ENCODE measurements at regions not wholly inside any gene's neighbourhood (a gene's known extent, or its start where the extent isn't known, plus 50 kb on each side); places are given as distances from the start of the nearest gene placed in this dataset.
A peak's percentile ranks its signal among the peaks of the same experiment; 100 is the strongest.

DNA sequence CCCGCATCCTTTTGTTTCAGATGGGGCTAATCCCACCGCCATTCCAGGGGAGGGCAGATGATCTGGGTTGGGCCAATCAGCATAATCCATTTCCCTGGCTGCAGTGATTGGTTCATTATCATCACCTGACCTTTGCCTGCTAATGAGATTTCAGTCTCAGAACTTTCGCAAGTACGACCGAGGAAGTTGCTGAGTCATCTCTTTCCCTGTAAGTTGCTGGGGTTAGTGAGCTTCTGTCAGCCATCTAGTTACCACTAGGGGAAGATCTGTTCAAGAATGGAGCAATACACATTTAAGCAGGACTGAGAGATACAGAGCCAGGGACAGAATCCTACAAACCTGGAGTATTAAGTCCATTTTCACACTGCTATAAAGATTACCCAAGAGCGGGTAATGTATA, 65.3 kb upstream of the NUDT7 start:
- no peaks in the 10 kb centered on the region for H3K36me3 ChIP-seq
- no peak overlapping the region for H3K27ac ChIP-seq
- no peaks in the 10 kb centered on the region for H3K4me1 ChIP-seq
- no peak for ATAC-seq
- intact Hi-C loops (cut with DNase I), result no loop called here
- H3K9me3 ChIP-seq, result peaks cover 0 to 2% of the 10 kb centered on the region in 2 donors
- no peak overlapping the region for H3K4me3 ChIP-seq
- no peak for DNase-seq
- TF ChIP-seq, protein P1, sequence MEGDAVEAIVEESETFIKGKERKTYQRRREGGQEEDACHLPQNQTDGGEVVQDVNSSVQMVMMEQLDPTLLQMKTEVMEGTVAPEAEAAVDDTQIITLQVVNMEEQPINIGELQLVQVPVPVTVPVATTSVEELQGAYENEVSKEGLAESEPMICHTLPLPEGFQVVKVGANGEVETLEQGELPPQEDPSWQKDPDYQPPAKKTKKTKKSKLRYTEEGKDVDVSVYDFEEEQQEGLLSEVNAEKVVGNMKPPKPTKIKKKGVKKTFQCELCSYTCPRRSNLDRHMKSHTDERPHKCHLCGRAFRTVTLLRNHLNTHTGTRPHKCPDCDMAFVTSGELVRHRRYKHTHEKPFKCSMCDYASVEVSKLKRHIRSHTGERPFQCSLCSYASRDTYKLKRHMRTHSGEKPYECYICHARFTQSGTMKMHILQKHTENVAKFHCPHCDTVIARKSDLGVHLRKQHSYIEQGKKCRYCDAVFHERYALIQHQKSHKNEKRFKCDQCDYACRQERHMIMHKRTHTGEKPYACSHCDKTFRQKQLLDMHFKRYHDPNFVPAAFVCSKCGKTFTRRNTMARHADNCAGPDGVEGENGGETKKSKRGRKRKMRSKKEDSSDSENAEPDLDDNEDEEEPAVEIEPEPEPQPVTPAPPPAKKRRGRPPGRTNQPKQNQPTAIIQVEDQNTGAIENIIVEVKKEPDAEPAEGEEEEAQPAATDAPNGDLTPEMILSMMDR (IDR thresholded peaks at IDR 0.05), result no peak
- peaks cover 0 to 9% of the 10 kb centered on the region in 2 donors for H3K27me3 ChIP-seq

DNA sequence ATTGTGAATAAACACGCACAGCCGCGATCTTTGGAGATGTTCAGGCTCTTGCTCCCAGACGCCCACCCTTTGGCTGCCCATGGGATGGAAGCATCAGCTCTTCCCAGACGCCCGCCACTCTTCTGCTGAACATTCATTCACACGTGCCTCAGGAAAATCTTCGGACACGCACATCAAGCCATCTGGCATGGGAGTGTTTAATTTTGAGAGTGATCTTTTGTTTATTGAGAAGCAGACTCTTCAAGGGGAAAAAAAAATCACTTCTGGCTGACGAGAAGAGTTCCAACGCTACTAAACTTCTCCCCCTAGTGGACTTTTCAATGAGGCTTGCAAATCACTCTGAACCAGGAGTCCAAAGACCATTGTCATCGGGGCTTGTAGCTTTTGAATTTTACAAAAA, 62.0 kb upstream of the NUDT7 start:
- H3K27me3 ChIP-seq, result peaks cover 0 to 9% of the 10 kb centered on the region in 2 donors
- ATAC-seq (peak; percentile 33), DNase-seq (peak in 1 of 4 donors; percentile 60)
- H3K4me3 ChIP-seq, result no peak overlapping the region
- H3K4me1 ChIP-seq, result no peaks in the 10 kb centered on the region
- TF ChIP-seq, protein P1 (IDR thresholded peaks at IDR 0.05), result peak; percentile 19 to 31
- H3K36me3 ChIP-seq, result no peaks in the 10 kb centered on the region
- H3K27ac ChIP-seq, result no peak overlapping the region
- intact Hi-C loops (cut with DNase I), result no loop called here
- H3K9me3 ChIP-seq, result peaks cover 0 to 19% of the 10 kb centered on the region in 2 donors

DNA sequence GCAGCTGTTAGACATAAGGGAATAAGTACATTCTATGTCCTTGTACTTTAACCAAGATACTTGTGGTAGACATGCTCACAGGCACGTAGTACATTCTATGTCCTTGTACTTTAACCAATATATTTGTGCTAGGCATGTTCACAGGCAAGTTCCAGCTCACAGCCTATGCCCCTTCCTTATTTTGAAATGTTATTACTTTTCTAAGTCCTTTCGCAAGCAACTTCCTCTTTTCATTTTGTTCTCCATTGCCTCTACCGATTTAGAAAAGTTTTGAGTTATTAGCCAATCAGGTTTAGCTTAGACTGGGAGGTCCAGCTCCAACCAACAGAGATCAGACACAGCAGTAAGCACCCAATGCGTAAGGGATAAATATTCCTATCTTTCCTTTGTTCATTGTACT, 60.1 kb upstream of the NUDT7 start:
- no peak overlapping the region for H3K4me3 ChIP-seq
- ATAC-seq, result no peak
- no peaks in the 10 kb centered on the region for H3K4me1 ChIP-seq
- intact Hi-C loops (cut with DNase I), result no loop called here
- no peaks in the 10 kb centered on the region for H3K36me3 ChIP-seq
- no peak for DNase-seq
- H3K9me3 ChIP-seq, result peaks cover 0 to 19% of the 10 kb centered on the region in 2 donors
- TF ChIP-seq, protein P1 (IDR thresholded peaks at IDR 0.05), result no peak
- peaks cover 0 to 9% of the 10 kb centered on the region in 2 donors for H3K27me3 ChIP-seq
- H3K27ac ChIP-seq, result no peak overlapping the region

DNA sequence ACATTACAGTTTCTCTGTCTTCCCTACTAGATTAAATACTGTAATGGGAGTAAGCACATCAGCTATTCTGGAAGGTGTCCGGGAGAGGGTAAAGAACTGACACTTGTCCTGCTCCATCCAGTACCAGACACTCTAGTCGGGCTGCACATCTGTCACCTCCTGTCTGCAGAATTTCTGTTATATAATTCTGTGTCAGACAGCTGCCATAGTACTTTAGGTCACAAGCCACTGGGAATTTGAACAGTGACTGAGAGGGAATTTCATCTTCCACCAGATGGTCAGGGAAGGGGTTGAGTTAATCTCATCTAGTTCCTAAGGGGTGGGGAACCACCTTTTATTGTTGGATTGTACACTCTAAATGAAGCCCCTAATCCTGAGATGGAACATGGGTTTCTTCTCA, 58.6 kb upstream of the NUDT7 start:
- Histone ChIP-seq H3K9me3 (peaks cover 0 to 19% of the 10 kb centered on the region in 2 donors), H3K27me3 (peaks cover 0 to 9% of the 10 kb centered on the region in 2 donors), H3K36me3 (no peaks in the 10 kb centered on the region), H3K4me3 (no peak overlapping the region), H3K27ac (no peak overlapping the region), H3K4me1 (no peaks in the 10 kb centered on the region)
- DNase-seq (no peak), ATAC-seq (no peak)
- intact Hi-C loops (cut with DNase I), result no loop called here
- TF ChIP-seq, protein P1 (IDR thresholded peaks at IDR 0.05), result no peak

DNA sequence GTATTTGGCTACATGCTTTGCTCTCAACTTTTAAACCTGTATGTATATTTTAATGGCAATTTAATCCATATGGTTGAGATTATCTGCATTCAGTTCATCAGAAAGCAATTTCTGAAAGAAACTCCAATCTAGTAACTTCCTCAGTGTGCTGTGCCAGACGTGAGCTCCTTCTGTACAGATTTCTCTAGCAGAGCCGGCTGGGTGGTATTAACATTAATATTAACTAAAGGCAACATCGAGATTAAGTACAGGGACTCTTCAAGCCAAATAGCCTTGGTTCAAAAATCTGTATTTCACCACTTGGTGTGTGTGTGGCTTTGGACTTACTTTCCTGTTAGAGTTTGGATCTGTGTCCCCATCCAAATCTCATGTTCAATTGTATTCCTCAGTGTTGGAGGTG, 55.5 kb upstream of the NUDT7 start:
- peaks cover 0 to 18% of the 10 kb centered on the region in 2 donors for H3K9me3 ChIP-seq
- no peak for ATAC-seq

More for the DNA sequence above, 55.5 kb upstream of the NUDT7 start:
- Histone ChIP-seq H3K36me3 (no peaks in the 10 kb centered on the region), H3K27ac (no peak overlapping the region), H3K27me3 (no peaks in the 10 kb centered on the region), H3K4me3 (no peak overlapping the region), H3K4me1 (no peaks in the 10 kb centered on the region)
- intact Hi-C loops (cut with DNase I), result no loop called here
- TF ChIP-seq, protein P1 (IDR thresholded peaks at IDR 0.05), result no peak
- DNase-seq, result no peak
